SK-N-SH (cell line): ENCODE measurements at regions not wholly inside any gene's neighbourhood (a gene's known extent, or its start where the extent isn't known, plus 50 kb on each side); places are given as distances from the start of the nearest gene placed in this dataset.
"Not testable (repeated sequence)": the region's sequence is repeated elsewhere in the genome, so short reads cannot be mapped to it uniquely, and the experiment has no call there.

ENCODE experiments used
- CTCF ChIA-PET: fragments of 300-600, 350-600 bp; formaldehyde crosslinking; extraction: SDS; loops from one replicate; lab custom pipeline; 2021; lab: Yijun Ruan, JAX
- POLR2A ChIA-PET: fragments of 350-600 bp; sonication (Branson Sonifier 250); formaldehyde crosslinking; extraction: SDS; loops from one replicate; lab custom pipeline; 2020; ENCODE audit warnings: antibody characterized with exemption, inconsistent platforms; lab: Yijun Ruan, JAX
- DNase-seq: peaks from one replicate; pipeline ENCODE4 v3.0.0; 2012
- H2AFZ ChIP-seq: fragments of 200-600 bp; sonication (generic); 2 replicates; pipeline ENCODE4 v1.8.1; 2016; ENCODE audit warnings: antibody characterized with exemption, mild to moderate bottlenecking, low read depth
- H3F3A ChIP-seq: fragments of 200-600 bp; sonication (generic); replicated peaks from 2 replicates; pipeline ENCODE3; 2016; ENCODE audit warnings: antibody characterized with exemption, mild to moderate bottlenecking; ENCODE audit not compliant: insufficient read depth
- H3K27ac ChIP-seq, 2 experiments: fragments of 200-500 bp in 1 of 2; fragments of 200-600 bp in 1 of 2; sonication (Bioruptor generic) in 1 of 2; sonication (generic), shearing (Covaris generic) in 1 of 2; 2 replicates each; pipeline versions ENCODE4 v1.5.1 to v1.6.1; 2014 to 2016; ENCODE audit warnings: low read depth in 2 of 2, inconsistent platforms in 1 of 2, low read length in 1 of 2, mild to moderate bottlenecking in 1 of 2, mixed read lengths in 1 of 2
- H3K27me3 ChIP-seq: fragments of 200-600 bp; sonication (generic), shearing (Covaris generic); 2 replicates; pipeline ENCODE4 v1.6.1; 2016; ENCODE audit warnings: mixed run types; ENCODE audit not compliant: insufficient read depth
- H3K36me3 ChIP-seq, 2 experiments: fragments of 200-500 bp in 1 of 2; fragments of 200-600 bp in 1 of 2; sonication (Bioruptor generic) in 1 of 2; sonication (generic) in 1 of 2; replicated peaks in 1 of 2; 2 replicates each; pipeline versions ENCODE3 to v1.5.1; 2014 to 2016; ENCODE audit warnings: low read length in 1 of 2, mild to moderate bottlenecking in 1 of 2; ENCODE audit not compliant: insufficient read depth in 2 of 2, control insufficient read depth in 1 of 2
- H3K4me1 ChIP-seq, 2 experiments: fragments of 200-500 bp in 1 of 2; fragments of 200-600 bp in 1 of 2; sonication (Bioruptor generic) in 1 of 2; sonication (generic), shearing (Covaris generic) in 1 of 2; 2 replicates each; pipeline versions ENCODE4 v1.5.1 to v1.6.1; 2014 to 2016; ENCODE audit warnings: low read depth in 1 of 2, low read length in 1 of 2, mixed run types in 1 of 2; ENCODE audit not compliant: insufficient read depth in 2 of 2, control insufficient read depth in 1 of 2
- H3K4me2 ChIP-seq: fragments of 200-600 bp; sonication (generic), shearing (Covaris generic); 2 replicates; pipeline ENCODE4 v1.6.1; 2017; ENCODE audit warnings: mixed run types
- H3K4me3 ChIP-seq, 2 experiments: fragments of 200-500 bp in 1 of 2; fragments of 200-600 bp in 1 of 2; sonication (Bioruptor generic) in 1 of 2; sonication (generic), shearing (Covaris generic) in 1 of 2; 2 replicates each; pipeline versions ENCODE4 v1.5.1 to v1.8.1; 2014 to 2016; ENCODE audit warnings: low read depth in 2 of 2, inconsistent platforms in 1 of 2, low read length in 1 of 2, mild to moderate bottlenecking in 1 of 2, mixed read lengths in 1 of 2, moderate library complexity in 1 of 2
- H3K79me2 ChIP-seq: fragments of 200-600 bp; sonication (generic); 2 replicates; pipeline ENCODE4 v1.8.1; 2017; ENCODE audit warnings: mild to moderate bottlenecking; ENCODE audit not compliant: insufficient read depth
- H3K9ac ChIP-seq: fragments of 200-600 bp; sonication (generic); 2 replicates; pipeline ENCODE4 v1.6.1; 2017; ENCODE audit warnings: mixed run types
- H3K9me2 ChIP-seq: fragments of 200-600 bp; sonication (generic); 2 replicates; pipeline ENCODE4 v1.6.1; 2017; ENCODE audit warnings: mixed run types
- H3K9me3 ChIP-seq: fragments of 200-600 bp; sonication (generic); 2 replicates; pipeline ENCODE4 v1.6.1; 2017; ENCODE audit warnings: mixed run types, mild to moderate bottlenecking, moderate library complexity
- H4K20me1 ChIP-seq: fragments of 200-600 bp; sonication (generic); 2 replicates; pipeline ENCODE4 v1.6.1; 2017; ENCODE audit warnings: mild to moderate bottlenecking, mixed run types; ENCODE audit not compliant: insufficient read depth
- EZH2phosphoT487 ChIP-seq: fragments of 200-600 bp; sonication (generic); IDR thresholded peaks from 2 replicates; pipeline ENCODE4 v1.6.1; 2017; ENCODE audit warnings: low read depth, mixed run types, mild to moderate bottlenecking, antibody characterized with exemption, moderate library complexity, borderline replicate concordance
- FOXM1 ChIP-seq: IDR thresholded peaks from 2 replicates; pipeline ENCODE4 v1.4.0; 2012; ENCODE audit warnings: low read depth, mild to moderate bottlenecking
- GABPA ChIP-seq: IDR thresholded peaks from 2 replicates; pipeline ENCODE4 v1.4.0; 2012; ENCODE audit warnings: low read depth, mild to moderate bottlenecking
- MAX ChIP-seq: IDR thresholded peaks from 2 replicates; pipeline ENCODE4 v1.4.0; 2012; ENCODE audit warnings: low read depth
- MEF2A ChIP-seq: IDR thresholded peaks from 2 replicates; pipeline ENCODE4 v1.4.0; 2012; ENCODE audit warnings: low read depth, borderline replicate concordance
- MXI1 ChIP-seq: IDR thresholded peaks from 2 replicates; pipeline ENCODE4 v1.6.1; 2012; ENCODE audit warnings: mild to moderate bottlenecking, low read depth, low read length, improper control_type of control experiment
- TAF1 ChIP-seq: IDR thresholded peaks from 2 replicates; pipeline ENCODE4 v1.6.1; 2012; ENCODE audit warnings: low read depth, mild to moderate bottlenecking, low read length, moderate library complexity, borderline replicate concordance
- WGBS: methylation state at CpG from one replicate; pipeline ENCODE4 v1.1.6; 2017; ENCODE audit warnings: low lambda C conversion rate; 5-methylcytosine and 5-hydroxymethylcytosine counted together

GRCh38 chr5:60533789-60534188, 166.2 kb downstream of the DEPDC1B start:
- Histone ChIP-seq H3K4me1 (no peaks in the 10 kb centered on the region), H3F3A (no peaks in the 10 kb centered on the region), H2AFZ (no peak overlapping the region), H3K9me3 (no peaks in the 10 kb centered on the region), H3K79me2 (no peaks in the 10 kb centered on the region), H3K4me2 (no peak overlapping the region), H3K4me3 (no peak overlapping the region), H3K27ac (no peak overlapping the region), H3K9ac (no peak overlapping the region), H3K36me3 (no peaks in the 10 kb centered on the region), H4K20me1 (no peaks in the 10 kb centered on the region), H3K9me2 (no peaks in the 10 kb centered on the region), H3K27me3 (no peaks in the 10 kb centered on the region)
- ChIA-PET POLR2A (no interaction called here), CTCF (interaction anchor here (1.3 kb wide), 1 partner anchor 9 kb away, joined by 3 read pairs; no protein-coding TSS in a partner anchor)
- DNase-seq, result no peak
- TF ChIP-seq MAX (no peak), GABPA (no peak), EZH2phosphoT487 (no peak), FOXM1 (no peak), MXI1 (no peak), MEF2A (no peak), TAF1 (no peak)
- 50% methylated on average over 4 of the region's 4 CpGs for WGBS

DNA sequence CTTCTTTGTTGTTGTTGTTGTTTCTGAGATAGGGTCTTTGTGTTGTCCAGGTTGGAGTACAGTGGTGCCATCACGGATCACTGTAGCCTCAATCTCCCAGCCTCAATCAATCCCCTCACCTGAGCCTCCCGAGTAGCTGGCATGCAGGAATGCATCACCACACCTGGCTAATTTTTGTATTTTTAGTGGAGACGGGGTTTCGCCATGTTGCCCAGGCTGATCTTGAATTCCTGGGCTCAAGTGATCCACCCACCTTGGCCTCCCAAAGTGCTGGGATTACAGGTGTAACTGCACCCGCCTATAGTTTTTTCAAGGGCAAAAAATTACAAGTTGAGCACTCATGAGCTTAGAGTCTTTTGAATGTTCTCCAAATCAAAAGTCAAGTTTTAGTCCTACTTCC, 167.2 kb downstream of the DEPDC1B start:
- H2AFZ ChIP-seq, H3K4me1 ChIP-seq, DNase-seq, H3K9me3 ChIP-seq, H3K27ac ChIP-seq, POLR2A ChIA-PET, H3K27me3 ChIP-seq, H3K4me2 ChIP-seq, H3F3A ChIP-seq, H3K9ac ChIP-seq, H3K36me3 ChIP-seq, H3K9me2 ChIP-seq, H4K20me1 ChIP-seq, H3K4me3 ChIP-seq, H3K79me2 ChIP-seq: not testable (repeated sequence)
- CTCF ChIA-PET, result interaction anchor here (1.3 kb wide), 1 partner anchor 10 kb away, joined by 3 read pairs; no protein-coding TSS in a partner anchor
- WGBS, result 66% methylated on average over 5 of the region's 5 CpGs

GRCh38 chr5:60530144-60530848, 169.7 kb downstream of the DEPDC1B start:
- H2AFZ ChIP-seq, H3K4me2 ChIP-seq, CTCF ChIA-PET, H3K27me3 ChIP-seq, H3K9me2 ChIP-seq, DNase-seq, H4K20me1 ChIP-seq, H3K4me1 ChIP-seq, H3K79me2 ChIP-seq, POLR2A ChIA-PET, H3F3A ChIP-seq, H3K36me3 ChIP-seq, H3K4me3 ChIP-seq, H3K9me3 ChIP-seq, H3K27ac ChIP-seq, H3K9ac ChIP-seq: not testable (repeated sequence)
- 88% methylated on average over 21 of the region's 32 CpGs for WGBS
